Thymus (tissue), 11 donors: ENCODE measurements at regions not wholly inside any gene's neighbourhood (a gene's known extent, or its start where the extent isn't known, plus 50 kb on each side); places are given as distances from the start of the nearest gene placed in this dataset.

Experiments used
- DNase-seq, 9 donors: peaks; one replicate each; pipeline ENCODE4 v3.0.0-alpha.2; 2013; ENCODE audit warnings: low spot score in 9 of 9, low read depth in 6 of 9, missing footprints in 1 of 9
- H3K27ac ChIP-seq, 2 donors: one replicate each; pipeline ENCODE4 v1.5.1; 2013; ENCODE audit warnings: control low read depth in 1 of 2, low read depth in 1 of 2, low read length in 1 of 2, mild to moderate bottlenecking in 1 of 2, moderate library complexity in 1 of 2
- H3K27me3 ChIP-seq, 2 donors: one replicate each; pipeline ENCODE4 v1.5.1; 2013; ENCODE audit warnings: low read length in 1 of 2; ENCODE audit not compliant: control insufficient read depth in 2 of 2, insufficient read depth in 1 of 2
- H3K36me3 ChIP-seq, 2 donors: one replicate each; pipeline ENCODE4 v1.5.1; 2013; ENCODE audit warnings: low read length in 1 of 2, mild to moderate bottlenecking in 1 of 2, moderate library complexity in 1 of 2; ENCODE audit not compliant: control insufficient read depth in 2 of 2, insufficient read depth in 2 of 2
- H3K4me1 ChIP-seq, 2 donors: one replicate each; pipeline ENCODE4 v1.5.1; 2013; ENCODE audit warnings: low read length in 2 of 2; ENCODE audit not compliant: control insufficient read depth in 2 of 2, insufficient read depth in 2 of 2
- H3K4me3 ChIP-seq, 2 donors: one replicate each; pipeline ENCODE4 v1.5.1; 2013; ENCODE audit warnings: low read length in 2 of 2, control low read depth in 1 of 2, mild to moderate bottlenecking in 1 of 2
- H3K9me3 ChIP-seq, 2 donors: one replicate each; pipeline ENCODE4 v1.5.1; 2013; ENCODE audit warnings: low read length in 1 of 2, mild to moderate bottlenecking in 1 of 2; ENCODE audit not compliant: control insufficient read depth in 2 of 2, insufficient read depth in 1 of 2
- WGBS: extraction: QIAGEN DNeasy Blood & Tissue Kit; methylation state at CpG from one replicate; pipeline ENCODE4 v1.1.7; 2013; 5-methylcytosine and 5-hydroxymethylcytosine counted together
- donor health status: healthy.

GRCh38 chr4:43325220-43325967 lies 432.9 kb downstream of the GRXCR1 start:
- Histone ChIP-seq H3K4me3 (no peak overlapping the region), H3K27me3 (no peaks in the 10 kb centered on the region), H3K4me1 (no peaks in the 10 kb centered on the region), H3K9me3 (no peaks in the 10 kb centered on the region), H3K36me3 (no peaks in the 10 kb centered on the region), H3K27ac (no peak overlapping the region)
- DNase-seq, result no peak
- 18% methylated on average over 4 of the region's 4 CpGs for WGBS

- WGBS, result 95% methylated on average over 1 of the region's 1 CpG
- no peaks in the 10 kb centered on the region for H3K9me3 ChIP-seq
- H3K36me3 ChIP-seq, result no peaks in the 10 kb centered on the region
- DNase-seq, result no peak
- no peak overlapping the region for H3K4me3 ChIP-seq
- no peaks in the 10 kb centered on the region for H3K4me1 ChIP-seq
- no peaks in the 10 kb centered on the region for H3K27me3 ChIP-seq
- no peak overlapping the region for H3K27ac ChIP-seq
These were observed 437.8 kb downstream of the GRXCR1 start for GRCh38 chr4:43330288-43330687.

DNA sequence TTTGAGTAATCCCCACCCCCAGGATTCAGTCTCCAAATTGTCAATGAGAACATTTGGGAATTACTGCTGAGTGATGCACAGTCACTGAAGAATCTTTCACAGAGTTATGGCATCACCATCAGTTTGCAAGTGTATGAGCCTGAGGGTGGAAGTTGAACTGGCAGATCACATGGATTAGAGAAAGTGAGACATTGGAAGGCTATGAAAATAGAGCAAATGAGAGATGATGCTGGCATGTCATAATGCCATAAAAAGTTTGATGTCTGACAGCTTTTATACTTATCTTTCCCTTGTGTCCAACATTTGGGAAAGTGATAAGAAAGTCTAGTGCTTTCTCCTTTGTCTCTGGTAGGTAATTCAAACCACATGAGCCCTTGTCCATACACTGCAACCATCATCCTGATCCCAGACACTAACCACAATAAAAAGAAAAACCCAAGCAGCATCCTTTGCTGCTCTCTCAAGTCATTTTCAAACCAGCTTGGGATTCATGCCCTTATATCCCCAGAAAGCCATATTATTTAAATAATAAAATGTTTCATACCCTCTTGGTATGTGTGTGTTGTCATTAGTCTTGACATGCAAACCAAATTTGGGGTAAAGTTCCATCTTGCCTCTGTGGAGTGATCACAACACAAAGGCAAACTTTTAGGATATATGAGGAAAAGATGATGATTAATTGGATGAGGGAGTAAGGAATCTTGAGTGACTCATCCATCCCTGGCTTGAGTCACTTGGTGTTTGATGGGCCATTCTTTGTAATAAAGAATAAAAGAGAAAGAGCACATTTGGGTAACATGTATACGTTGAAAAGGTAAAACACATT lies 438.9 kb downstream of the GRXCR1 start:
- H3K4me3 ChIP-seq, result no peak overlapping the region
- H3K36me3 ChIP-seq, result no peaks in the 10 kb centered on the region
- H3K27me3 ChIP-seq, result no peaks in the 10 kb centered on the region
- H3K9me3 ChIP-seq, result no peaks in the 10 kb centered on the region
- DNase-seq, result no peak
- 92% methylated on average over 1 of the region's 1 CpG for WGBS
- H3K4me1 ChIP-seq, result no peaks in the 10 kb centered on the region
- H3K27ac ChIP-seq, result no peak overlapping the region

DNA sequence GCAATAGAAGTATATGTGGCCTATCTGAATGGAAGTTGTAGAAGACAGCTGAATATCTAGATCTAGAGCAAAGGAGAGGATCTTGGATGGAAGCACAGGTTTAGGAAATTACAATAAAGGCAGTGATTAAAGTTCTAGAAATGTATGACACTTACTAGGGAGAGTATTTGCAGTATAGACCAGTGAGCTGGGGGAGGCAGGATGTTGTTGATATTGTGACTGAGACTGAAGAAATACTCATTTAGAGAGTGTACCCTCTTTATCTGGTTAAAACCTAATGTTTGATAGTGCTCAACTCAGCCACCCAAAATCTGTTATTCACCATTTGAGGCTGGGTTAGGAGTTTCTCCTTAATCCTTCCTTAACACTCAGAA lies 439.5 kb downstream of the GRXCR1 start:
- Histone ChIP-seq H3K27ac (no peak overlapping the region), H3K4me3 (no peak overlapping the region), H3K36me3 (no peaks in the 10 kb centered on the region), H3K4me1 (no peaks in the 10 kb centered on the region), H3K9me3 (no peaks in the 10 kb centered on the region), H3K27me3 (no peaks in the 10 kb centered on the region)
- DNase-seq, result no peak

GRCh38 chr4:43337707-43338106 lies 445.2 kb downstream of the GRXCR1 start:
- H3K9me3 ChIP-seq, result no peaks in the 10 kb centered on the region
- no peaks in the 10 kb centered on the region for H3K4me1 ChIP-seq
- no peaks in the 10 kb centered on the region for H3K36me3 ChIP-seq
- no peak for DNase-seq
- no peak overlapping the region for H3K27ac ChIP-seq
- no peaks in the 10 kb centered on the region for H3K27me3 ChIP-seq
- H3K4me3 ChIP-seq, result no peak overlapping the region

GRCh38 chr4:43339435-43339834 lies 446.9 kb downstream of the GRXCR1 start:
- no peak for DNase-seq
- H3K27me3 ChIP-seq, result no peaks in the 10 kb centered on the region
- H3K36me3 ChIP-seq, result no peaks in the 10 kb centered on the region
- H3K4me1 ChIP-seq, result no peaks in the 10 kb centered on the region
- no peak overlapping the region for H3K4me3 ChIP-seq
- no peak overlapping the region for H3K27ac ChIP-seq
- no peaks in the 10 kb centered on the region for H3K9me3 ChIP-seq

DNA sequence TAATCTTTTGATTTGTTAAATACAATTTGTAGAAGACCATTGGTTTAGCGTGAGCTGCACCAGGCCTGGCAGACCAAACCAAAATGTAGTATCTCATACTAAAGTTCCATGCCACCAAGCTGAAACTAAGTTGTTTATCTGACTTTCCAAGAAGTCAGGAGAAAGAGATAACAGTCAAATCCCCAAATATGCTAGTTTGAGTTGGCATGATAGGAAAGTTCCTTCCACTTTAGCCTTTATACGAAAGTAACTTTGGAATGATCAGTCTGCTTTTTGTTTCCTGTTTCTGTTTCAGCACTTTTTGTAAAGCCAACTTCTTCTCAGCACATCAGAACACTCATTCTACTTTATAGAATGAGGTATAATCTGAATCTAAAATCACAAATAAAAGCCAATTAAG lies 449.2 kb downstream of the GRXCR1 start:
- no peaks in the 10 kb centered on the region for H3K27me3 ChIP-seq
- no peaks in the 10 kb centered on the region for H3K36me3 ChIP-seq
- H3K9me3 ChIP-seq, result no peaks in the 10 kb centered on the region
- 62% methylated on average over 2 of the region's 2 CpGs for WGBS
- H3K4me3 ChIP-seq, result no peak overlapping the region
- H3K4me1 ChIP-seq, result no peaks in the 10 kb centered on the region
- no peak overlapping the region for H3K27ac ChIP-seq
- DNase-seq, result no peak

DNA sequence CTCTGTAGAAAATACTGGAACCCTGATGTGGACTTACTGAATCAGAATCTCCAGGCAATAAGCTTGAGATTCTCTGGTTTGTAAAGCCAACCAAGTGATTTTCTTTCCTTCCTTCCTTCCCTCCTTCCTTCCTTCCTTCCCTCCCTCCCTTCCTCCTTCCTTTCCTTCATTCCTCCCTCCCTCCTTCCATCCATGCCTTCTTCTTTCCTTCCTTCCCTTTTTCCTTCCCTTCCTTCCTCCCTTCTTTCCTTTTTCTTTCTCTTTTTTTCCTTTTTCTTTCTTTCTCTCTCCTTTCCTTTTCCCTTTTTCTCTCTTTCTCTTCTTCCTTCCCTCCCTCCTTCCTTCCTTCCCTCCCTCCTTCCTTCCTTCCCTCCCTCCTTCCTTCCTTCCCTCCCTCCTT lies 450.8 kb downstream of the GRXCR1 start:
- Histone ChIP-seq H3K36me3 (no peaks in the 10 kb centered on the region), H3K9me3 (no peaks in the 10 kb centered on the region), H3K27ac (no peak overlapping the region), H3K4me3 (no peak overlapping the region), H3K27me3 (no peaks in the 10 kb centered on the region), H3K4me1 (no peaks in the 10 kb centered on the region)
- no peak for DNase-seq

DNA sequence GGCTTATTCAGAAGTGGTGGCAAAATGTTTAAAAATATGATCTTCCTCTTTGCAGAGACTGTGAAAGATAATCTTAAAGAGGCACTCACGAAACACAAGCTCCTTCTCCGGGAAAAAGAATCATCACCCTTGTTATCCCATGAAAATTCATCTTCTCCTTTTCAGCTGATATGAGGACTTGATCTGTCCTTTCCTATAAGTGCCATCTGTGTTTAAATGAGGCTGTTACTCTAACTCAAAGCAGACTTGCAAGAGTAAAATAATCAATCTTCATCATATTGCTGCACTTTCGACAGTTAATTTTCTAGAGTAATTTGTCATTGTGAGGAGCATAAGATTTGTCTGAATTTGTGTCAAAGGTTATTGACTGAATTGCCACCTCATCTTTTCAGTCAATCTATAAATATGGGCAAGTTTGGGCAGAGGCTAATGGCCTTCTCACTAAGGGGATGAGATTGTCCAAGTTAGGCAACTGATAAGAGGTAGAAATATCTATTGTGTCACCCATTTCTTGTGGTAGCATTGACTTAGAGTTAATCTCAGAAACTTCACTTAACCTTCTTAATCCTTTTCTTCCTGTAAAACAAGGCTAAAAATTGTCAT lies 452.9 kb downstream of the GRXCR1 start:
- no peak overlapping the region for H3K4me3 ChIP-seq
- H3K27ac ChIP-seq, result no peak overlapping the region
- H3K4me1 ChIP-seq, result no peaks in the 10 kb centered on the region
- 90% methylated on average over 3 of the region's 3 CpGs for WGBS
- no peaks in the 10 kb centered on the region for H3K27me3 ChIP-seq
- no peaks in the 10 kb centered on the region for H3K9me3 ChIP-seq
- no peaks in the 10 kb centered on the region for H3K36me3 ChIP-seq
- no peak for DNase-seq
